Kidney epithelial cell (primary cell): ENCODE measurements at regions not wholly inside any gene's neighbourhood (a gene's known extent, or its start where the extent isn't known, plus 50 kb on each side); places are given as distances from the start of the nearest gene placed in this dataset.

Experiments
- DNase-seq: peaks from one replicate; pipeline ENCODE4 v3.0.0-alpha.2; 2010; ENCODE audit warnings: low read depth
- H3K27me3 ChIP-seq: 2 replicates; pipeline ENCODE4 v1.6.0; 2011; ENCODE audit warnings: low read length; ENCODE audit not compliant: control insufficient read depth, insufficient read depth
- H3K36me3 ChIP-seq: 2 replicates; pipeline ENCODE4 v1.5.1; 2011; ENCODE audit warnings: low read length; ENCODE audit not compliant: control insufficient read depth, insufficient read depth
- H3K4me3 ChIP-seq: 2 replicates; pipeline ENCODE4 v1.5.1; 2011; ENCODE audit warnings: low read depth, mild to moderate bottlenecking, control low read depth, low read length
- TF ChIP-seq, protein P1 (sequence below): IDR thresholded peaks from 2 replicates; pipeline ENCODE4 v1.5.1; 2011; ENCODE audit warnings: mild to moderate bottlenecking, moderate library complexity, low read length, control low read depth, inconsistent platforms; ENCODE audit not compliant: insufficient read depth, poor library complexity, severe bottlenecking

DNA sequence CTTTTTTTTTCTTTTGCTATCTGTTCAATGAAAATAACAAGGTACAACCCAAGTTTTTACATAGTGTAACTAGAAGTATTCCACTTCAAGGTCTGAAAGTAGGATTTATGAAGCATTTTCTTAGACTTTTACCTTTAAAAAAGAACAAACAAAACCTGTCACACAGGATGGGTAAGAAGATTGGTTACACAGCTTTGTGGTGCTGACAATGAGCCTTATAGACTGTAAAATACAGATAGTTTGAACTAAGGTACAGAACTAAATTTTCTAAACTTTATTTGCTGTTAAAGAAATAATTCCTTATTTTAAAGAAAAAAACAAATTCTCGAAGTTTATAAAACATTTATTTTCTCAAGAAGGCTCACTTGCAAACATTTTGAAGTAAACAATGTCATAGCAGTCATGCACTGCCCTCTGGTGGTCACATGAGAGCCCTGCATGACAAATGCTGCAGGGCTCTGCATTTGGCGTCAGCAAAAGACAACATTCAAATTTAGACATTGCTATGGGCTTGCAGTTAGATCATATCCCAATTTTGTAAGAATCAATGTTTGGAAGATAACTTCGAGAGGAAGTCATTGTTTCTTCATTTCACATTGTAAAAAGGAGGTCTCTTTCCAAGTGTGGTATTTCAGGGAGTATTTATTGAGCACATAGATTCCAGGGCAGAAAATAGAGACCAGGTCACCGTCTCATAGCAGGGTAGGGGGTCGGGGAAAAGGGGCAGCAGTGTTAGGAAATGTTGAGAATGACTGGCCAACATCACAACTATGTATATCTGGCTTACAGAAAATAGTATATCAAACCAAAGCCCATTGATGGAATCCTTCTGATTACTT, 115.3 kb upstream of the FMN2 start:
- Histone ChIP-seq H3K36me3 (no peaks in the 10 kb centered on the region), H3K27me3 (no peaks in the 10 kb centered on the region), H3K4me3 (no peak overlapping the region)
- peak; percentile 10 for DNase-seq
- TF ChIP-seq, protein P1, sequence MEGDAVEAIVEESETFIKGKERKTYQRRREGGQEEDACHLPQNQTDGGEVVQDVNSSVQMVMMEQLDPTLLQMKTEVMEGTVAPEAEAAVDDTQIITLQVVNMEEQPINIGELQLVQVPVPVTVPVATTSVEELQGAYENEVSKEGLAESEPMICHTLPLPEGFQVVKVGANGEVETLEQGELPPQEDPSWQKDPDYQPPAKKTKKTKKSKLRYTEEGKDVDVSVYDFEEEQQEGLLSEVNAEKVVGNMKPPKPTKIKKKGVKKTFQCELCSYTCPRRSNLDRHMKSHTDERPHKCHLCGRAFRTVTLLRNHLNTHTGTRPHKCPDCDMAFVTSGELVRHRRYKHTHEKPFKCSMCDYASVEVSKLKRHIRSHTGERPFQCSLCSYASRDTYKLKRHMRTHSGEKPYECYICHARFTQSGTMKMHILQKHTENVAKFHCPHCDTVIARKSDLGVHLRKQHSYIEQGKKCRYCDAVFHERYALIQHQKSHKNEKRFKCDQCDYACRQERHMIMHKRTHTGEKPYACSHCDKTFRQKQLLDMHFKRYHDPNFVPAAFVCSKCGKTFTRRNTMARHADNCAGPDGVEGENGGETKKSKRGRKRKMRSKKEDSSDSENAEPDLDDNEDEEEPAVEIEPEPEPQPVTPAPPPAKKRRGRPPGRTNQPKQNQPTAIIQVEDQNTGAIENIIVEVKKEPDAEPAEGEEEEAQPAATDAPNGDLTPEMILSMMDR = peak; percentile 94

DNA sequence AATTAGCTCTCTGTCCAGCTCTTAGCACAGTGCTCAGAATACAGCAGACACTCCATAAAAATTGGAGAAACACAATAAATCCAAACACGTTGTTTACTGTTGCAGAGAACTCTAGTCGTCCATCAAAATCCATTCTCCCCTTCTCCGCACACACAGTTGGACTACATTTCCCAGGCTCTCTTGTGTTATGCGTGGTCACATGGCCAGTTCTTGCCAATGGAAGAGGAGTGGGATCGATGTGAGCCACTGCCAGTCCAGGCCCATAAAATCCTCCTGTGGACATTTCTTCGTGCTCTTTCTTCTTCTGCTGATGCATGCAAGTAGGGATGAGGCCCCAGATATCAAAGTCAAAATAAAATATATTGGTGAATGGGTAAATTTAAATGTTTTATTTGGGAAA, 114.3 kb upstream of the FMN2 start:
- no peak for DNase-seq
- H3K4me3 ChIP-seq = no peak overlapping the region
- no peaks in the 10 kb centered on the region for H3K27me3 ChIP-seq
- no peaks in the 10 kb centered on the region for H3K36me3 ChIP-seq
- TF ChIP-seq, protein P1 = no peak

DNA sequence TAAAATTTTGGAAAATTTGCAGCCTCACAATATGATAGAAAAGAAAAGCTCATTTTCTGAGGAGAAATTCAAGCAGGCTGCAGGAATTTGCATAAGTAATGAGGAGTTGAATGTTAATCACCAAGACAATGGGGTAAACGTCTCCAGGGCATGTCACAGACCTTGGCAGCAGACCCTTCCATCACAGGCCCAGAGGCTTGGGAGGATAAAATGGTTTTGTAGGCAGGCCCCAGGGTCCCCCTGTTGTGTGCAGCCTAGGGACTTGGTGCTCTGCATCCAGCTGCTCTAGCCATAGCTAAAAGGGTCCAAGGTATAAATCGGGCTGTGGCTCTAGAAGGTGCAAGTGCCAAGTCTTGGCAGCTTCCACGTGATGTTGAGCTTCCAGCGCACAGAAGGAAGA, 112.2 kb upstream of the FMN2 start:
- Histone ChIP-seq H3K27me3 (no peaks in the 10 kb centered on the region), H3K36me3 (no peaks in the 10 kb centered on the region), H3K4me3 (no peak overlapping the region)
- TF ChIP-seq, protein P1 = no peak
- DNase-seq = no peak

DNA sequence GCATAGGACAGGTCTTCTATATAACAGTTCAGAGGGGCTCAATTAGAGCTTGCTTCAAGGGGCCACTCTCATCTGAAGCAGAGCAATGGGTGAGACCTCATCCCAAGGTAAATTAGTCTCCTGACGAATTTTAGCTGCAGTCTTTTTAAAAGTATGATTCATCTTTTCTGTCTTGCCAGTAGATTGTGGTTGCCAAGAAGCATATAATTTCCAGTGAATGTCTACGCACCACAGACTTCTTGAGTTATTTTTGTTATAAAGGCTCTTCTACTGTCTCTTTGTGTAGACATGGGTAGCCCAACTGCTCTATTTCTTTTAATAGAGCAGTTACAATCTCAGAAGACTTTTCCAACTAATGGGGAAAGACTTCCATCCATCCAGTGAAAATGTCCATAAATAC, 108.9 kb upstream of the FMN2 start:
- H3K4me3 ChIP-seq = no peak overlapping the region
- TF ChIP-seq, protein P1 = no peak
- DNase-seq = no peak

DNA sequence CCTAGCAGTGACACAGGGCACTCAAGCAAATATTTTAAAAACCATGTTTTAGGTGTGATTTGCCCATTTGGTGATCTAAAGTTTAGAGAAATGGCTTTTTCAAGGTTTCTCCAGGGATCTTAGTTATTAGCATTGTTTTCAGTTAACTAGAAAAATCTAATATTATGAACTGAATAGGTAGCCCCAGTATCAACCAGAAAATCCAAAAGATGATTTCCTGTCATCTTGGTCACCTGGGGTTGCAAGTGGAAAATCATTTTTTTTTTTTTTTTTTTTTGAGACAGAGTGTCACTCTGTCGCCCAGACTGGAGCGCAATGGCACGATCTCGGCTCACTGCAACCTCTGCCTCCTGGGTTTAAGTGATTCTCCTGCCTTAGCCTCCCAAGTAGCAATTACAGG, 106.6 kb upstream of the FMN2 start:
- no peaks in the 10 kb centered on the region for H3K36me3 ChIP-seq
- H3K4me3 ChIP-seq = no peak overlapping the region
- DNase-seq = no peak
- TF ChIP-seq, protein P1 = no peak
- no peaks in the 10 kb centered on the region for H3K27me3 ChIP-seq

More for the DNA sequence above, 108.9 kb upstream of the FMN2 start:
- Histone ChIP-seq H3K36me3 (no peaks in the 10 kb centered on the region), H3K27me3 (no peaks in the 10 kb centered on the region)

DNA sequence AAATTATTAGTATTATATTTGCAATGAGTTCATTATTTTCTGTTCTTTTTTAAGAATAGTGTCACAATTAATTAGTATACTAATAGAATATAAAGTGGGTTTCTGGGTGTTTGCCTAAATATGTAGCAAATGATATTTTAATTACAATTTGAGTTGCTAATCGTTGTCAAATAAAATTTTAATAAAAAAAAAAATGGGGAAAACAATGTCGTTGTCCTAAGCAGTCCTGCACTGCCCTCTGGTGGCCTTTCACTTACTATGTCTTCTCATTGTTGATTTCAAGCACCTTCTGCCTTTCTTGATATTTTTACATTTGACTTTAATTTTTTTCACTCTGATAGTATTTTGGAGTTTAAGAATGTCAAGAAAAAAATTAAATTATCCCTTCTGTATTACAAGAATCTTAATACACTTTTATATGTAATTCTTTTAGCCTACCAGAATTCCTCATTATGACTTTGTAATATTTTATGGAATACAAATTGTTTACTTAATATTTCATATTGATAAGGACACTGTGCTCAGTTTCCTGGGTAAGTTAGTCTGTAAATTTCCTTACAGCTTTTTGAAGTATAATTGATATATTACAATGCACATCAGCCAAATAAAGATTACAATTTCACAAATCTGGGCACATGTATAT, 104.5 kb upstream of the FMN2 start:
- H3K4me3 ChIP-seq = no peak overlapping the region
- no peaks in the 10 kb centered on the region for H3K36me3 ChIP-seq
- TF ChIP-seq, protein P1 = peak; percentile 75
- no peaks in the 10 kb centered on the region for H3K27me3 ChIP-seq
- DNase-seq = peak; percentile 4
